HCT116 (cell line): ENCODE measurements at regions not wholly inside any gene's neighbourhood (a gene's known extent, or its start where the extent isn't known, plus 50 kb on each side); places are given as distances from the start of the nearest gene placed in this dataset.

Experiments used
- ATAC-seq: fragments of 200-7000 bp; cut with Tn5 transposase; 2 replicates; pipeline ENCODE4 v1.9.1; 2020; ENCODE audit warnings: mild to moderate bottlenecking, moderate library complexity
- BruUV-seq: library from RNA; stranded (reverse); fragments of 400-500 nt; replicated peaks from 2 replicates; lab custom pipeline; 2021; lab: Mats Ljungman, UMichigan
- CTCF ChIA-PET: fragments of 300-600 bp; sonication (Branson Sonifier 250); formaldehyde crosslinking; loops from one replicate; lab custom pipeline; 2021; ENCODE audit warnings: antibody characterized with exemption; lab: Charles Lee
- POLR2A ChIA-PET: fragments of 300-600, 350-600 bp; sonication (Branson Sonifier 250); formaldehyde crosslinking; loops from one replicate; lab custom pipeline; 2021; ENCODE audit warnings: antibody characterized with exemption; lab: Charles Lee
- RAD21 ChIA-PET, 2 experiments: fragments of 300-600 bp; sonication (Branson Sonifier 250); formaldehyde crosslinking; loops; one replicate each; lab custom pipeline; 2023; ENCODE audit warnings: low total read pairs in 2 of 2; ENCODE audit not compliant: uncharacterized antibody in 2 of 2, unreplicated experiment in 2 of 2, low non-redundant PET in 1 of 2; lab: Charles Lee
- DNase-seq: peaks from one replicate; pipeline ENCODE4 v3.0.0-alpha.2; 2010; ENCODE audit warnings: low read depth, low spot score
- H2AFZ ChIP-seq: fragments of 200-600 bp; shearing (Covaris generic), sonication (generic); 2 replicates; pipeline ENCODE4 v1.6.1; 2017; ENCODE audit warnings: low read depth, mixed run types, mixed read lengths, antibody characterized with exemption, low read length; ENCODE audit not compliant: poor library complexity, severe bottlenecking
- H3K27ac ChIP-seq: 2 replicates; pipeline ENCODE4 v1.5.1; 2012; ENCODE audit warnings: low read depth, low read length
- H3K27me3 ChIP-seq: fragments of 200-600 bp; sonication (generic); 2 replicates; pipeline ENCODE4 v1.6.1; 2016; ENCODE audit warnings: mixed run types, low read length, mixed read lengths; ENCODE audit not compliant: insufficient read depth
- H3K36me3 ChIP-seq, 2 experiments: fragments of 200-500 bp in 1 of 2; fragments of 200-600 bp in 1 of 2; sonication (Bioruptor generic) in 1 of 2; sonication (generic) in 1 of 2; 2 replicates each; pipeline versions ENCODE4 v1.5.1 to v1.6.1; 2014 to 2016; ENCODE audit warnings: low read length in 2 of 2, inconsistent platforms in 1 of 2, mixed read lengths in 1 of 2, mixed run types in 1 of 2; ENCODE audit not compliant: insufficient read depth in 2 of 2, control insufficient read depth in 1 of 2
- H3K4me1 ChIP-seq, 2 experiments: fragments of 200-600 bp in 1 of 2; sonication (generic) in 1 of 2; 2 replicates each; pipeline versions ENCODE4 v1.5.1 to v1.6.1; 2012 to 2017; ENCODE audit warnings: low read length in 2 of 2, inconsistent platforms in 1 of 2, mild to moderate bottlenecking in 1 of 2, mixed read lengths in 1 of 2, mixed run types in 1 of 2, moderate library complexity in 1 of 2; ENCODE audit not compliant: insufficient read depth in 2 of 2, control insufficient read depth in 1 of 2
- H3K4me2 ChIP-seq: fragments of 200-600 bp; sonication (generic); 2 replicates; pipeline ENCODE4 v1.6.1; 2017; ENCODE audit warnings: mixed run types, low read length, mixed read lengths
- H3K4me3 ChIP-seq, 2 experiments: fragments of 200-600 bp in 1 of 2; sonication (generic) in 1 of 2; replicated peaks in 1 of 2; 2 replicates each; pipeline ENCODE4 v1.5.1; 2011 to 2016; ENCODE audit warnings: low read length in 2 of 2, control low read depth in 1 of 2, low read depth in 1 of 2, mild to moderate bottlenecking in 1 of 2, mixed read lengths in 1 of 2, mixed run types in 1 of 2
- H3K79me2 ChIP-seq: fragments of 200-600 bp; sonication (generic); 2 replicates; pipeline ENCODE4 v1.6.1; 2017; ENCODE audit warnings: mild to moderate bottlenecking, mixed run types, low read length, moderate library complexity, mixed read lengths; ENCODE audit not compliant: insufficient read depth
- H3K9ac ChIP-seq: fragments of 200-600 bp; sonication (generic); 2 replicates; pipeline ENCODE4 v1.6.1; 2016; ENCODE audit warnings: low read length, mixed read lengths
- H3K9me2 ChIP-seq: fragments of 200-600 bp; sonication (generic), shearing (Covaris generic); 2 replicates; pipeline ENCODE4 v1.6.1; 2017; ENCODE audit warnings: mixed run types, mild to moderate bottlenecking, moderate library complexity; ENCODE audit not compliant: insufficient read depth
- H3K9me3 ChIP-seq, 2 experiments: fragments of 200-500 bp in 1 of 2; fragments of 200-600 bp in 1 of 2; sonication (Bioruptor generic) in 1 of 2; sonication (generic) in 1 of 2; 2 replicates each; pipeline ENCODE4 v1.6.1; 2014 to 2017; ENCODE audit warnings: low read length in 2 of 2, mixed read lengths in 2 of 2, inconsistent platforms in 1 of 2, low read depth in 1 of 2, mild to moderate bottlenecking in 1 of 2, mixed run types in 1 of 2, moderate library complexity in 1 of 2; ENCODE audit not compliant: control insufficient read depth in 1 of 2, insufficient read depth in 1 of 2
- H4K20me1 ChIP-seq: fragments of 200-600 bp; sonication (generic), shearing (Covaris generic); 2 replicates; pipeline ENCODE4 v1.6.1; 2017; ENCODE audit warnings: mixed run types, mild to moderate bottlenecking, moderate library complexity; ENCODE audit not compliant: insufficient read depth
- ATF3 ChIP-seq: IDR thresholded peaks from 2 replicates; pipeline ENCODE4 v1.6.1; 2012
- CBX3 ChIP-seq: IDR thresholded peaks from 2 replicates; pipeline ENCODE4 v1.6.1; 2012; ENCODE audit warnings: low read depth
- CEBPB ChIP-seq: IDR thresholded peaks from 2 replicates; pipeline ENCODE4 v1.6.1; 2012; ENCODE audit warnings: low read depth
- ELF1 ChIP-seq: IDR thresholded peaks from 2 replicates; pipeline ENCODE4 v1.6.1; 2012; ENCODE audit warnings: low read depth, borderline replicate concordance
- EZH2 ChIP-seq: fragments of 200-600 bp; sonication (generic); IDR thresholded peaks from 2 replicates; pipeline ENCODE4 v1.6.1; 2017; ENCODE audit warnings: antibody characterized with exemption, mixed run types
- EZH2phosphoT487 ChIP-seq: fragments of 200-600 bp; IDR thresholded peaks from 2 replicates; pipeline ENCODE4 v1.6.1; 2018; ENCODE audit warnings: antibody characterized with exemption, borderline replicate concordance
- REST ChIP-seq: IDR thresholded peaks from 2 replicates; pipeline ENCODE4 v1.6.1; 2012; ENCODE audit warnings: low read depth
- SIN3A ChIP-seq: IDR thresholded peaks from 2 replicates; pipeline ENCODE4 v1.6.1; 2012; ENCODE audit warnings: low read depth
- TCF7L2 ChIP-seq: IDR thresholded peaks from 2 replicates; pipeline ENCODE4 v1.7.0; 2011; ENCODE audit warnings: borderline replicate concordance, inconsistent platforms; ENCODE audit not compliant: insufficient read depth, insufficient read length; ENCODE audit errors: extremely low read depth
- ZFX ChIP-seq: fragments of 450-650 bp; IDR thresholded peaks from 2 replicates; pipeline ENCODE4 v1.6.1; 2017
- intact Hi-C: fragments of 100-400 bp; cut with micrococcal nuclease; formaldehyde crosslinking; loops from 2 replicates; pipeline ENCODE4 v1.10.0; 2022
- TF ChIP-seq, protein P1 (sequence below), 3 experiments: fragments of 200-600 bp in 1 of 3; sonication (generic) in 1 of 3; IDR thresholded peaks in 2 of 3; conservative IDR thresholded peaks in 1 of 3; 2 replicates each; pipeline ENCODE4 v1.5.1; 2012 to 2017; ENCODE audit warnings: low read depth in 2 of 3, low read length in 2 of 3, antibody characterized with exemption in 1 of 3, borderline replicate concordance in 1 of 3, control low read depth in 1 of 3, mild to moderate bottlenecking in 1 of 3, mixed read lengths in 1 of 3, mixed run types in 1 of 3, moderate library complexity in 1 of 3; ENCODE audit not compliant: insufficient read depth in 1 of 3
- TF ChIP-seq, protein P2 (sequence below): IDR thresholded peaks from 2 replicates; pipeline ENCODE4 v1.6.1; 2011; ENCODE audit warnings: mild to moderate bottlenecking, low read length, moderate library complexity; ENCODE audit not compliant: insufficient replicate concordance; ENCODE audit errors: extremely low read depth

- TF ChIP-seq REST (no peak), ZFX (no peak)
Observed at GRCh38 chr14:105852378-105853088, 326.1 kb downstream of the TMEM121 start (continued).

DNA sequence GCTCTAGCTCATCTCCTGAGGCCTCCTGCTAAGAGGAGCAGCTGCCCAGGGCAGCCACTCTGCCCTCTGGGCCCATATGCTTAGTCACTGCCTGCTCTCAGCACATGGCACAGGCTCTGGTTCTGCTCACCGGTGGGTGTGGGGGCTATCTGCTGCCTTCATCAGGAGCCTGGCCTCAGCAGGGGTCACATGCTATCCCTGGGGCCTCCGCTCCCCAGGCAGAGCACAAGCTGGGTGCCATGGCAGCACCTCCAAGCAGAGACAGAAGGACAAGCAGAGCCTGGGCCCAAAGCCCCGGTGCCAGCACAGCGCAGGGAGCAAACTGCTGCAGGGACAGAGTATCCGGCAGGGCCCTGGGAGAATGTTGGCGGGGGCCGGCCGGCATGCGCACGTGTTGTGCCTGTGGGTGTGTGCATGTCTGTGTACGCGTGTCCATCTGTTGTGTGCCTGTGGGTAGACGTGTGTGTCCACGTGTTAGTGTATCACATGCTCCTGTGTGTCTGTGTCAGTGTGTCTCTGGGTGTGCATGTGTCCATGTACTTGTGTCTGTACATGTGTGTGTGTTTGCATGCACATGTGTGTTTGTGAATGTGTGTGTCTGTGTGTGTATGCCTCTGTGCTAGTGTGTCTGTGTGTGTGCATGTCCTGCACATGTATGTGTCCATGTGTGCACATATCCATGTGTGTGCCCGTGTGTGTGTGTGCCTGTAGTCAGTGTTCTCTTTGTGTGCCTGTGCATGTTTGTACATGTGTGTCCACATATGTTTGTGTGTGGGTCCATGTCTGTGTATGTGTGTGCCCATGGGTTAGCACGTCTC lies 326.9 kb downstream of the TMEM121 start:
- intact Hi-C loops: no loop called here
- ChIA-PET RAD21 (no interaction called here), CTCF (no interaction called here), POLR2A (no interaction called here)
- ATAC-seq: no peak
- Histone ChIP-seq H3K9ac (no peak overlapping the region), H2AFZ (no peak overlapping the region), H3K4me1 (no peaks in the 10 kb centered on the region), H4K20me1 (no peaks in the 10 kb centered on the region), H3K27ac (no peak overlapping the region), H3K4me2 (no peak overlapping the region), H3K27me3 (no peaks in the 10 kb centered on the region), H3K9me3 (no peaks in the 10 kb centered on the region), H3K9me2 (no peaks in the 10 kb centered on the region), H3K36me3 (no peaks in the 10 kb centered on the region), H3K4me3 (no peak overlapping the region), H3K79me2 (no peaks in the 10 kb centered on the region)
- BruUV-seq: no TSS peak
- DNase-seq: no peak
- TF ChIP-seq EZH2phosphoT487 (no peak), EZH2 (no peak), ATF3 (no peak), TCF7L2 (no peak), CBX3 (no peak), ZFX (no peak), ELF1 (no peak), CEBPB (no peak), SIN3A (no peak)
- TF ChIP-seq, protein P1, sequence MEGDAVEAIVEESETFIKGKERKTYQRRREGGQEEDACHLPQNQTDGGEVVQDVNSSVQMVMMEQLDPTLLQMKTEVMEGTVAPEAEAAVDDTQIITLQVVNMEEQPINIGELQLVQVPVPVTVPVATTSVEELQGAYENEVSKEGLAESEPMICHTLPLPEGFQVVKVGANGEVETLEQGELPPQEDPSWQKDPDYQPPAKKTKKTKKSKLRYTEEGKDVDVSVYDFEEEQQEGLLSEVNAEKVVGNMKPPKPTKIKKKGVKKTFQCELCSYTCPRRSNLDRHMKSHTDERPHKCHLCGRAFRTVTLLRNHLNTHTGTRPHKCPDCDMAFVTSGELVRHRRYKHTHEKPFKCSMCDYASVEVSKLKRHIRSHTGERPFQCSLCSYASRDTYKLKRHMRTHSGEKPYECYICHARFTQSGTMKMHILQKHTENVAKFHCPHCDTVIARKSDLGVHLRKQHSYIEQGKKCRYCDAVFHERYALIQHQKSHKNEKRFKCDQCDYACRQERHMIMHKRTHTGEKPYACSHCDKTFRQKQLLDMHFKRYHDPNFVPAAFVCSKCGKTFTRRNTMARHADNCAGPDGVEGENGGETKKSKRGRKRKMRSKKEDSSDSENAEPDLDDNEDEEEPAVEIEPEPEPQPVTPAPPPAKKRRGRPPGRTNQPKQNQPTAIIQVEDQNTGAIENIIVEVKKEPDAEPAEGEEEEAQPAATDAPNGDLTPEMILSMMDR (IDR thresholded peaks at IDR 0.05 in 2 of 3, conservative IDR thresholded peaks at IDR 0.05 in 1 of 3; ENCODE audit: borderline replicate concordance in 1 of 3, insufficient read depth in 1 of 3, low read depth in 2 of 3, low read length in 2 of 3): no peak
- TF ChIP-seq, protein P2, sequence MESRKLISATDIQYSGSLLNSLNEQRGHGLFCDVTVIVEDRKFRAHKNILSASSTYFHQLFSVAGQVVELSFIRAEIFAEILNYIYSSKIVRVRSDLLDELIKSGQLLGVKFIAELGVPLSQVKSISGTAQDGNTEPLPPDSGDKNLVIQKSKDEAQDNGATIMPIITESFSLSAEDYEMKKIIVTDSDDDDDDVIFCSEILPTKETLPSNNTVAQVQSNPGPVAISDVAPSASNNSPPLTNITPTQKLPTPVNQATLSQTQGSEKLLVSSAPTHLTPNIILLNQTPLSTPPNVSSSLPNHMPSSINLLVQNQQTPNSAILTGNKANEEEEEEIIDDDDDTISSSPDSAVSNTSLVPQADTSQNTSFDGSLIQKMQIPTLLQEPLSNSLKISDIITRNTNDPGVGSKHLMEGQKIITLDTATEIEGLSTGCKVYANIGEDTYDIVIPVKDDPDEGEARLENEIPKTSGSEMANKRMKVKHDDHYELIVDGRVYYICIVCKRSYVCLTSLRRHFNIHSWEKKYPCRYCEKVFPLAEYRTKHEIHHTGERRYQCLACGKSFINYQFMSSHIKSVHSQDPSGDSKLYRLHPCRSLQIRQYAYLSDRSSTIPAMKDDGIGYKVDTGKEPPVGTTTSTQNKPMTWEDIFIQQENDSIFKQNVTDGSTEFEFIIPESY: no peak
